GM12892 (cell line): ENCODE measurements at regions not wholly inside any gene's neighbourhood (a gene's known extent, or its start where the extent isn't known, plus 50 kb on each side); places are given as distances from the start of the nearest gene placed in this dataset.

Experiments used
- DNase-seq: peaks from one replicate; pipeline ENCODE4 v3.0.0; 2011; ENCODE audit not compliant: insufficient read length
- FAIRE-seq: peaks from 2 replicates; lab custom pipeline; 2011; peaks lifted over from hg19 to GRCh38; lab: Jason Lieb, UNC
- POLR2A ChIP-seq: IDR thresholded peaks from 2 replicates; pipeline ENCODE4 v1.6.1; 2011; ENCODE audit warnings: low read depth, low read length, control low read depth
- POLR2AphosphoS5 ChIP-seq: IDR thresholded peaks from 2 replicates; pipeline ENCODE4 v1.6.1; 2011; ENCODE audit warnings: low read depth, low read length, control low read depth
- TAF1 ChIP-seq: IDR thresholded peaks from 2 replicates; pipeline ENCODE4 v1.6.1; 2011; ENCODE audit warnings: low read depth, mild to moderate bottlenecking, control low read depth, low read length, borderline replicate concordance

GRCh38 chr16:35687071-35687470 lies 2227.7 kb downstream of the TP53TG3F start:
- no peak for FAIRE-seq
- TF ChIP-seq POLR2A = no peak
- no peak for TF ChIP-seq POLR2AphosphoS5
- no peak for TF ChIP-seq TAF1
- DNase-seq = no peak

GRCh38 chr16:35687781-35688180 lies 2228.4 kb downstream of the TP53TG3F start:
- no peak for FAIRE-seq
- DNase-seq = no peak

GRCh38 chr16:35689764-35690163 lies 2230.4 kb downstream of the TP53TG3F start:
- FAIRE-seq = no peak
- TF ChIP-seq TAF1 = no peak
- no peak for TF ChIP-seq POLR2A
- no peak for TF ChIP-seq POLR2AphosphoS5

More at GRCh38 chr16:35687781-35688180, 2228.4 kb downstream of the TP53TG3F start:
- TF ChIP-seq TAF1 (no peak), POLR2A (no peak), POLR2AphosphoS5 (no peak)

GRCh38 chr16:35690413-35690812 lies 2231.0 kb downstream of the TP53TG3F start:
- no peak for TF ChIP-seq POLR2AphosphoS5
- no peak for TF ChIP-seq TAF1
- TF ChIP-seq POLR2A = no peak
- no peak for FAIRE-seq
- no peak for DNase-seq

More at GRCh38 chr16:35689764-35690163, 2230.4 kb downstream of the TP53TG3F start:
- no peak for DNase-seq

- no peak for FAIRE-seq
- TF ChIP-seq POLR2A (no peak), TAF1 (no peak), POLR2AphosphoS5 (no peak)
- DNase-seq = no peak
Measured at GRCh38 chr16:35691057-35691456, 2231.6 kb downstream of the TP53TG3F start.

GRCh38 chr16:35692824-35693223 lies 2233.4 kb downstream of the TP53TG3F start:
- DNase-seq = no peak
- no peak for TF ChIP-seq POLR2A
- no peak for FAIRE-seq

GRCh38 chr16:35706901-35707300 lies 2247.5 kb downstream of the TP53TG3F start:
- FAIRE-seq (no peak), DNase-seq (no peak)
- TF ChIP-seq POLR2AphosphoS5 (no peak), POLR2A (no peak), TAF1 (no peak)

- TF ChIP-seq POLR2A (no peak), TAF1 (no peak), POLR2AphosphoS5 (no peak)
- DNase-seq = no peak
- no peak for FAIRE-seq
Measured at GRCh38 chr16:35711435-35711834, 2252.0 kb downstream of the TP53TG3F start.

- no peak for DNase-seq
- no peak for FAIRE-seq
- no peak for TF ChIP-seq POLR2A
- no peak for TF ChIP-seq TAF1
- TF ChIP-seq POLR2AphosphoS5 = no peak
Measured at GRCh38 chr16:35711958-35712357, 2252.5 kb downstream of the TP53TG3F start.

GRCh38 chr16:35713762-35714650 lies 2254.6 kb downstream of the TP53TG3F start:
- no peak for TF ChIP-seq TAF1
- no peak for TF ChIP-seq POLR2AphosphoS5
- TF ChIP-seq POLR2A = no peak
- FAIRE-seq (no peak), DNase-seq (no peak)

- DNase-seq = no peak
- no peak for FAIRE-seq
- no peak for TF ChIP-seq TAF1
- no peak for TF ChIP-seq POLR2A
Measured at GRCh38 chr16:35714665-35715064, 2255.3 kb downstream of the TP53TG3F start.

- FAIRE-seq (no peak), DNase-seq (no peak)
- TF ChIP-seq POLR2AphosphoS5 = no peak
- no peak for TF ChIP-seq POLR2A
- no peak for TF ChIP-seq TAF1
Measured at GRCh38 chr16:35724551-35724950, 2265.1 kb downstream of the TP53TG3F start.

- no peak for TF ChIP-seq POLR2AphosphoS5
- no peak for TF ChIP-seq POLR2A
- no peak for TF ChIP-seq TAF1
- DNase-seq (no peak), FAIRE-seq (no peak)
Measured at GRCh38 chr16:35725949-35726348, 2266.5 kb downstream of the TP53TG3F start.

GRCh38 chr16:35730251-35730650 lies 2270.8 kb downstream of the TP53TG3F start:
- TF ChIP-seq POLR2AphosphoS5 = no peak
- TF ChIP-seq TAF1 = no peak
- no peak for TF ChIP-seq POLR2A
- no peak for DNase-seq
- FAIRE-seq = no peak
